Activated T-cell treated with anti-CD3 and anti-CD28 coated beads for 24 hours (primary cell): ENCODE measurements at regions not wholly inside any gene's neighbourhood (a gene's known extent, or its start where the extent isn't known, plus 50 kb on each side); places are given as distances from the start of the nearest gene placed in this dataset.
"Not testable (repeated sequence)": the region's sequence is repeated elsewhere in the genome, so short reads cannot be mapped to it uniquely, and the experiment has no call there.

Source experiments
- DNase-seq: peaks from one replicate; pipeline ENCODE4 v3.0.0-alpha.2; 2020; ENCODE audit warnings: low read depth

DNA sequence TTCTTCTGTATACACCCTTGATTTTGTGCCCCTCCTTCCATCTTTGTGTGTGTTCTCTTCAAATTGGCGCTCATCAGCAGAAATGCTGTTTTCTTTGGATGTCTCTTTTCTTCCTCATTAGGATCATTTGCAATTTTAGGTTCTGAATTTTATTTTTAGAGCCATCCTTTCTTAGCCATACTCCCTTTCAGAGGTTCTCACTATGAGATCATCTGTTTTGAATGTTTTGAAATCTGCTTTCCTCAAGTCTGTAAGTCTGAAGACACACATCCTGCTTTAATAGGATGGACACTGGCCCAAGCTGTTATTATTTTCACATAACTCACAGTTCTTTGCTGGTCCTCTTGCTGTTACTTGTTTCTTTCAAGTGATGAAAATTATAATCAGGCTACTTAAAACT is 124.8 kb downstream of the BDH1 start:
- no peak for DNase-seq

DNA sequence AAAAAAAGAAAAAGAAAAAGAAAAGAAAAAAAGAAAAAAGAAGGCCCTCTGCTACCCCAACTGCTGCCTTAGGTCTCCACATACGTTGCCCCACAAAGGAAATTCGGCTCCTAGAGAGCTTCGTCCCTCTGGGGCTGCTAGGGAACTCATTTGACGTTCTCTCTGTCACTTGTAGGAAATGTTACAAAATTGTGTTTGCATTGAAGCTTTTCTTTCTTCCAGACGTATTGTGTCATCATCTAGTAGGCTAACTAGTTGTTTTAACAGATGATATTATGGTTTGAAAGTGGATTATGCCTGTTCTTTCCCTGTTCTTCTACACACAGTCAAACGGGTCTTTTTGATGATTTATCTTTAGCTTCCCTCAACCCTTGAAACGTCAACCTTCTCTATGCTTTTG is 125.3 kb downstream of the BDH1 start:
- DNase-seq, result no peak

DNA sequence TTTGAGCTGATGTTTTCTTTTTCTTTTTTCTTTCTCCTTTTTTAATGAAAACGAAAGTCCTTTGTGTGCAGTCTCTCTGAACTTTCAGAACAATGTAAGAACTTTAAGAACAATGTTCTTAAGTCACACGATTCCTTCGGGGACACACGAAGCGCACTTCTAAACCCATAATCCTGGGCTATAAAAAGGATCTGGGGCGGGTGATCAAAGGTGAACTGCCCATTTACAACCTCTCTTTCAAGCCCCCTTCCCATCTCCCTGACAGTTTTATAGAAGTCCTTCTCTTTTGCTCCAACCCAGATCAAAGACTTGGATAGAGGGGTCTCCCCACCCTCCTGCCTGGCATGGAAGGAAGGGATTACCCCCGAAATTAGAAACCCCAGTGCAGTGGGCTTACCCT is 126.8 kb downstream of the BDH1 start:
- DNase-seq, result no peak

DNA sequence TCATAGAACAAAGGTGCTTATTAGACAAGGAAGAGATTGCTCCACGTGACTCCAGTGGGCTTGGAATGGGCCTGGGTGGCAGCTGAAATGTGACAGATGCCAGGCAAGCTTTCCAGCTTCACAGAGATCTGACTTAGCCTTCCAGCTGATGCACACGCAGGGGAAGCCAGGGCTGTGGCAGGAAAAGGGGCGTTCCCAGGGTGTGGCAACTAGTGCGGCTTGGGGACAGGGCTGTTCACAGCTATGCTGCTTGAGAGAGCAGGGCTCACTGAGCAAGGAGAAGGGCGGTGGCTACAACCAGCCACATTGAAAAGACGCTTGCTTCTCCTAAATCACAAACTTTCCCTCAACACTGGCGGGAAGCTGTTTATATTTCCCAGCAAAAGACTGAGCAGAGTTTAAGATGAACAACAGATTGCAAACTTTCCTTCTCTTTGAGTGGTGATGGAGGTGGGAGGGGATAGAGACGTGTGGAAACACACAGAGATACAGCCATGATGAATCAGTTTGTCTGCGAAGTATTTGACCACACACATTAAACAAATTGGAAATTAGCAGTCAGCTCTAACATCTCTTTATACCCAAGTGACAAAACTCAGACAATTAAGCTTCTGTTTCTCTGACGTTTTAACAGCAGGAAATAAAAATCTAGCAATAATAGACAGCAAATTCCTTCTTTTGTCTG is 127.5 kb downstream of the BDH1 start:
- peak; percentile 39 for DNase-seq

DNA sequence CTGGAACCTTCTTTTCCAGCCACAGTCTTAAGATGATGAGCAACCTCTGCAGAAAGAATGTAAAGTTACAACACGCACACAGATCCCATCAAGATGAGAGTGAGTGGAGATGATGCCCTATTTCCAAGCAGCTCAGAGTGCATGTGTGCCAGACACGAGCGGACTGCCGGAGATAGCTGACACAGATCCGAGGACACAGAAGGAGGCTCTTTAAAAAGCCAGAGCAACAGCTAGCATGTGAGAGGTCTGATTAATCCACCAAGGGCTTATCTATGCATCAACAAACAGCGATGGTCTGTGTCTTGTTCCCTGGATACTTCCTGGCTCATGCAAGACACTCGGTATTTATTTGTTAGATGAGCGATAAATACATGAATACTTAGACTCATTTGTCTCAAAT is 128.6 kb upstream of the DLG1 start:
- DNase-seq, result no peak

DNA sequence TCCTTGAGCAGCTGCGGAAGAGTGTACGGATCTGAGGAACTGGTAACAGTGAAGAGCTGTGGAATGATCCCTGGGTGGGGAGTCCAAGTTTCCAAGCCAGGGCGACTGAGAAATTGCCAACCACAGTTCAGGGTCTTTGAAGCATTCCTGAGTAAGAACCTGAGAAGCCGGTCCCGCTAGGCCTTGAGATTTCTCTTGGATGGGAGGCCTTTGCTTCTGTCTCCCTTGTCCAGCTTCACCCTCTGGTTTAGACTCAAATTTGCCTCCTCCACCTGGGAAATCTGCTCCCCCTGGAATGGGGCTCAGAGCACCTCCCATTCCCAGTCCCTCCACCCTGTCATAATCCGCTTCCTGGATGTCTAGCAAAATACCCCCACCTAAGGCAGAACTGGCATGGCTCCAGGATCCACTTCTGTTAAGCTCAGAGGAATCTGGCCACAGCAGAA is 127.7 kb upstream of the DLG1 start:
- no peak for DNase-seq

DNA sequence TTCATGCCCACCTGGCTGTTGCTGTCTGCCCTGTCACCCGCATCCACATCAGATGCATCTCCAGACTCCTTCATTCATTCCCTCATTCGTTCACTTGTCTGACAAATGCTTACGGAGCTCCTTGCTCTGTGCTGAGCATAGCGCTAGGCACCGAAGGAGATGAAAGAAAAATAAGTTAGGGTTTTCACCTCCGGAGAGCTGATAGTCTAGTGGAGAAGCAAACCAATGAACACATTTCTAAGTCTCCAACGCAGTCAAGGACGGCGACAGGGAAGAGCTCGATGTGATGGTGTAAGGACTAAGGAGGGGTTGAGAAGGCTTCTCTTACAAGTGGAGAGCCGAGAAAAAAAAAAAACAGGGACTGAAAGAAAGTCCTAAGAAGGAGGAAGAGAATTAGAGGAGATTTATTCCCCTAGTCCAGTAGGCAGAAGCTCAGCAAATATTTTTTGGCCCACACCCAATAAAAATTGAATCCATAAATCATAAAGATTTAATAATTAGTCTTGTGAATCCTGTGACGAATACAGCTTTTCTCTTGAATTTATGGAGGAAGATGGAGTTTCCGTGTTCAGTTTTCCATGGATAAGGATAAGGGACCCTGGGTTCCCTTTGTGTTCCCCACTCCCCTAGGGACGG is 127.2 kb upstream of the DLG1 start:
- no peak for DNase-seq

DNA sequence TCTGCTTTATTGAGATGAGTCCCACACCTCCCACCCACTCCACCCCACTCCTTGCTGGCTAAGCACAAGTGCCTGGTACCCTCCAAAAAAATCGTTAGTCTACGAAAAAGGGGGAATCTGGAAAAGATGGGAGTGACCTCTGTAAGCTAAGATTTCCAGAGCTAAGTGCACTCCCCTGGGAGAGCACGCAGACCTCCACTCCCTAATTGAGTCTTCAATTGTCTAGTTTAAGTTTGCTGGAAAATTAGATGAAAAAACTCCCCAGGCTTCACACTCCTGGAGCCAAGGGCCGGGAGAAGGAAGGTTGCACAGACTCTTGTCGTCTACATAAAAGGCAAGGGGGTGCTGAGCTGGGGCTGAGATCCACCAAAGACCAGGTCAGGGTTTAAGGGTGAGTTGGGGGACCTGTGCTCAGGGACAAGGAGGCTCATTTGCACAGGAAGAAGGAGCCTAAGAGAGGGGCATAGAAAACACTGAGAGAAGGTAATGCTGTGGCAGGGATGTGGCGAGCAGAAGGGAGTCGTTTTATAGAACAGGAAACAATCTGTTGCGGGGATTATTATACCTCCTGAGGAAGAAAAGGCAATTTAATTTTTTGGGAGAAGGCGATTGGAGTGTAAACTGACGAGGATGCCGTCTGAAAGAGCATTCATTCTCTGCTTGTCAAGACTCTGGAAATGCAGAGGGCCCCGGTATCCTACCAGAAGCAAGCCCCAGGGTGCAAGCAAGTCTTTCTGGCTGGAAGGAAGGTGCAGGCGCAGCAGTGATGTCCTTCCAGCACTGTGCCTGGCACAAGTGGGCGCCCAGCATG is 126.5 kb upstream of the DLG1 start:
- DNase-seq, result no peak

DNA sequence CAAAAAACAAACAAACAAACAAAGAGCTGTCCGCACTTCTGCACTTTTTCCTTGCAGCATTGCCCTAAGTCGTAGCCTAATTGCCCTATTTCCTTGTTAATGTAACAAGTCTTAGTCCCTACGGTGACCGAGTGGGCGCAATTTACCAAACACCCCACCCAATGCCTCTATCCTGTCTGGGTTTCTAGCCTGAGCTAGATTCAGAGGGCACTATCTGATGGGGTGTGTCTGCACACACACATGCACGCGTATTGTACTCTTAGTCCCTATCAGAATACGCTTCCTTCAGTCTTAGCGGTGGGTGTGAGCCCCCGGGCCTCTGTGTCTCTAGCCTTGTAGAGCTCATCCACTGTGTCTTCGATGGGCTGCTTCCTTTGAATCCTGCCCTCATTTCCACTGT is 125.9 kb upstream of the DLG1 start:
- no peak for DNase-seq

DNA sequence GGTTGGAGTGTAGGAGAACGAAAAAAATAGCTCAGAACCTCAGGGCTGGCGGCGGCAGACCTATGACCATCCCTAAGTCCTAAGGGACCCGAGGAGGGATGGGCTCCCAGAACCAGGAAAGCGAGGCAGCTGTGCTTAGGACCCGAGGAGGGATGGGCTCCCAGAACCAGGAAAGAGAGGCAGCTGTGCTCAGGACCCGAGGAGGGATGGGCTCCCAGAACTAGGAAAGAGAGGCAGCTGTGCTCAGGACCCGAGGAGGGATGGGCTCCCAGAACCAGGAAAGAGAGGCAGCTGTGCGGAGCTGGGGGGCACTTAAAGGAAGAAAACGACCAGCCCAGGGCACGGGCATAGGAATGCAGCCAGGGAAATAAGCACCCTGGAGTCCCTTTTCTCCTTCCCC is 125.0 kb upstream of the DLG1 start:
- no peak for DNase-seq

DNA sequence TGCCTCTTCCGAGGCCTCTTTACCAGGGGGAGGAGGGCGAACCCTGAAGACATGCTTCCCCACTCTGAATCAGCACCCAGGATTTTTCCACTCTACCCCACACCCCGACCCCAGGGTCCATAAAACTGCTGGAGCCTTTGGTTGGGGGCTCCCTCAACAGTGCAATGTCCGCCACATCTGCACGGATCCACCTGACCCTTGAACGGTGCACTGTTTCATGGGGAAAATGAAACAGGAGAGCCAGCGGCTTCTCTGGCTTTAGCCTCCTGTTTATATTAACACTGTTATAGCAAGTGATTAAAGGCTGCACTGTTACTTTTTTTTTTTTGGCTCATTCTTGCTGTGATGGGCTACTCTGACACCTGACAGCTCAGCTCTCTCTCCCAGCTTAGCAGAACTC is 124.1 kb upstream of the DLG1 start:
- DNase-seq, result no peak

DNA sequence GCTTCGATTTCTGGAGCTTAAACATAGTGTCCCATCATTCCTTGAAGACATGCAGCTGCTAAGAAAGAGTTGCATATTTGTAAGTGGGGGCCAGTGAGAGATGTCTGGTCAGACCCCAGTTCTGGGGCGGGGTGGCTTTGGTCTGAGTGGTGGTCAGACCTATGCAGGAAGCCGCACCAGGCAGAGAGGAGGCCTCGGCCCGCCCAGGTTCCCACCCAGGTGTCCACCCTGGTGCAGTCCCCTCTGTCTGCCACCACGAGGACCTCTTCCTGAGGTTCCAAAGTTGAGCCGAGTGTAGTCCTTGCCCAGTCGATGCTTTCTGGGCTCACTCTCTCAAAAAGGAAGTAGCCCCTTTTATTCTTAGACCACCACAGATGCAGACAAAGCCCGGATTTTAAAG is 122.6 kb upstream of the DLG1 start:
- no peak for DNase-seq

DNA sequence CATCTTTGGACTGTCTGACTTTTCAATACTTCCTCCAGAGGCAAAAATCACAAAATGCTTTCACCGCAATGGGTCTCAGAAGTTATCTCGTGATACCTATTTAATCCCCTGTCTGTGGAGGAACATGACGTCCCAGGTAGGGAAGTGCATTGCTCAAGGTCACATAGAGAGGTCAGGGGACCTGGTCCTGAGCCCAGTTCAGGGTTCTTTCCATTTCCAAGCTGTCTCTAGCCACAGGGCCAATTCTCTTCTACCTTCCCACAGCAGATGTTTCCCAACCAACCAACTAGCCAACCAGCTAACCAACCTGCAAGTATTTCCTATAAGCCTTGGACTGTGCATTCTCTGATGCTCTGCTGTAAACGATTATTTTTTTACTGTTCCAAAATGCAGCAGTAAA is 122.2 kb upstream of the DLG1 start:
- no peak for DNase-seq

DNA sequence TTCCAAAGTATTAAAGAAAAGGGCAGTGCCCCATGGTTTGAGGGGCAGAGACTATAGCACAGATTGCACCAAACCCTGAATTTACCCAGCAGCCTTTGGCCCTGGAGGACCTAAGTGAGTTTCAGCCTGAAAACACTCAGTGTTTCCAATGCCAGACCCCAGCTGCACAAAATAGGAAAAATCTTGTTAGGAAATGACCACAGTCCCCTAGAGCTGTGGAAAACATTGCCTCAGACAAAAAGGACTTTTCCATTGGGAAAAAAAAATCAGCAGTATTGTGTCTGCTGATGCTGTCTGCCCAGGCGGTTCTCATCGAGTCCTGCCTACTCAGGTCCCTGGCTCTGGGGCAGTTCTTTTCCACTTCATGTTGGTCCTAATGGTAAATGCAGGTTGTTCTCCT is 121.7 kb upstream of the DLG1 start:
- DNase-seq, result no peak

DNA sequence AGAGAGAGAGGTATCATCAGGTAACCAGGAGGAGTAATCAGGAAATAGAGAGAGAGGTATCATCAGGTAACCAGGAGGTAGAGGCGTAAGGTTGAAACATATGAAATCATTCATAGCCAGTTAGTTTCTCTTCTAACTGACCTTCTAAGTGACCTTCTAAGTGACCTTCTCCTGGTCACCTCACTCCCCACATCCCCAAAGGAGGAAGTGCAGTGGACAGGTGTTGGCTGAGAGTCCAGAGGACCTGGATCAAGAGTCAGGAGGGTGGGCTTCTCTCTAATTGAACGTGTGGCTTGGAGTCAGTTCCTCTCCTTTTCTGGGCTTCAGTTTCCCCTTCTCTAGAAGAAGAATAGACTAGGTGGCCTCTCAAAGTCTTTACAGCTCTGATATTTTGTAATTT is 121.3 kb upstream of the DLG1 start:
- no peak for DNase-seq

DNA sequence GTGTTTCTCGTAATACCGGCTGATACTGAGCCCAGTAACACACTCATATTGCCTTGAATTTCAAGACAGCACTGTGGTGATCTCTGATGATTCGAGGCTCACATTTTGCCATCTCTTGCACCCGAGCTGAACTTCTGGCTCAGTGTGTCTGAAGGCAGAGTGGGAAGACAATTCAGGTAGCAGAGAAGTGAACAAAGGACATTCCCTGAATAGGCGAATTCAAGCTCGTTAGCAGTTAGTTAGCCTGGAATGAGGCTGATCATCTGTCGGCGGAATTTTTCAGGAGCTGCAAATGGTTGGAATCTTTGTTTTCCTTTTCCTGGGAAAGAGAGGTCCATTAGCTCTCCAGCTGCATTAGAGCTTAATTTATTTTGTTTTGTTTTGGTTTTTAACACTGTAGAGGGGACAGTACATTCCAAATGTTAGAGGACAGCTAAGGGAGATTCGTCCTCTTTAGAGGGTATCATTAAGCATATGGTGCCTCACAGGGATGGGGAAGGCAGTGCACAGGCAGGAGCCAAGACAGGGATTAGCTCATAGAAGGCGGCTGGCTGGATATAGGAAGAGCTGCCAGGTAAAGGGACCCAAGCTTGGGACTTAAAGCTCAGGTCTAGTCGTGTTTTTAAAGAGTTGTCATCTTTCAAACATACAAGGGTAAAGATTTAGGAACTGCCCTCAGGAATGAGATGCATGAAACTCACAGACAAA is 119.7 kb upstream of the DLG1 start:
- no peak for DNase-seq

DNA sequence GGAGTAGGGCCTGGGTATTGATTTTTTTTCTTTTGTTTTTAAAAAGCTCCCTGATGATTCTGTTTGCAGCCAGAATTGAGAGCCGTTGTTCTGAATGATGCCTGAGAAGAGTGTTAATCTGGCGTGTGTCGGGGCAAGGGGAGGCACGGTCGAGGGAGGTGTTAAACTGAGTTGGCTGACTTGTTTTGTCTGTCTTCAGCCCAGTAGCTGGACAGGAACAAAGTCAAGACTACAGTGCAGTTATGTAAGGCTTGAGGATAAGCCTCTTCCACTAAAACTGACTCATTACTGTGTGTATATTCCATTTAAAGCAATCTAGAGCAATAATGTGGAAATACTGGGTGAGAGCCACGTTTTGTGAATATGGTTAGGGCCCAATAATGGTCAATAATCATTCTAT is 119.0 kb upstream of the DLG1 start:
- no peak for DNase-seq

DNA sequence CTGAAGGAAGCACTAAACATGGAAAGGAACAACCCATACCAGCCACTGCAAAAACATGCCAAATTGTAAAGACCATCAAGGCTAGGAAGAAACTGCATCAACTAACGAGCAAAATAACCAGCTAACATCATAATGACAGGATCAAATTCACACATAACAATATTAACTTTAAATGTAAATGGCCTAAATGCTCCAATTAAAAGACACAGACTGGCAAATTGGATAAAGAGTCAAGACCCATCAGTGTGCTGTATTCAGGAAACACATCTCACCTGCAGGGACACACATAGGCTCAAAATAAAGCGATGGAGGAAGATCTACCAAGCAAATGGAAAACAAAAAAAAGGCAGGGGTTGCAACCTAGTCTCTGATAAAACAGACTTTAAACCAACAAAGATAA is 113.5 kb upstream of the DLG1 start:
- DNase-seq, result not testable (repeated sequence)

DNA sequence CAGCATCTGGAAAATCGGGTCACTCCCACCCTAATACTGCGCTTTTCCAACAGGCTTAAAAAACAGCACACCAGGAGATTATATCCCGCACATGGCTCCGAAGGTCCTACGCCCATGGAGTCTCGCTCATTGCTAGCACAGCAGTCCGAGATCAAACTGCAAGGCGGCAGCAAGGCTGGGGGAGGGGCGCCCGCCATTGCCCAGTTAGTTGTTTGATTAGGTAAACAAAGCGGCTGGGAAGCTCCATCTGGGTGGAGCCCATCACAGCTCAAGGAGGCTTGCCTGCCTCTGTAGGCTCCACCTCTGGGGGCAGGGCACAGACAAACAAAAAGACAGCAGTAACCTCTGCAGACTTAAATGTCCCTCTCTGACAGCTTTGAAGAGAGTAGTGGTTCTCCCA is 111.8 kb upstream of the DLG1 start:
- not testable (repeated sequence) for DNase-seq

DNA sequence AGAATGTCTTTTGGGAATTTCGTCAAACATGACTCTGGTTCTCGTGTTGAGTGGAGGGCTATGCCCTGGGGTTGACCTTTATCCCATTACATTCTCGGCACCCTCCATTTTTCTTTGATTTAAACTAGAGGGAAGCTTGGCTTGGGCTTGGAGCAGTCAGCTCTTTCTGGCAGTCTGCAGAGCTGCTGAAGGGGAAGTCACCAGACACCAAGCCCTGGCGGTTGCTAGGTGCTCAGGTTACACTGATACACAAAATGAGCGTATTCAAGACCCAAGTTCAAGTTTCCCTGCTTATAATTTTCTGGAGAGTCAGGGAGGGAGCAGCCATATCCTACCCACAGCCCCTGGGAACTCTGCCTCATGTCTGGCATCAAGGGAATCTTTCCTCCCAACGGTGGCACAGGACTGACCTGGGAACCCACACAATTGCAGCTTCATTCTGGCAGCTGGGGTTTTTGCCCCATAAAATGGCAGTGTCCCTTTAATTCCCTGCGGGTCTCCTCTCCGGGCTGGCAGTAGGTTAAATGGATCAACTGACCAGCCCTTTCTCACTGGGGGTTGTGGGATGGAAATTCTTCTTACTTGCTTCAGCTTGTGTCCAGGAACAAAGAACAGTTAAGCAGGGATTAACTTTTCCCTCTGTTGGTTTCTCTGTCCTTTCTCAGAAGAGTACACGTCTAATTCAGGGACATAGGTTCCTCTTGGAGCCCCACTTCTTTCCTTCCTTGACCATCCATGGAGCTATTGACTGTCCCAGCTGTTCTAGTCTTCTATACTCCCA is 110.0 kb upstream of the DLG1 start:
- DNase-seq, result no peak

DNA sequence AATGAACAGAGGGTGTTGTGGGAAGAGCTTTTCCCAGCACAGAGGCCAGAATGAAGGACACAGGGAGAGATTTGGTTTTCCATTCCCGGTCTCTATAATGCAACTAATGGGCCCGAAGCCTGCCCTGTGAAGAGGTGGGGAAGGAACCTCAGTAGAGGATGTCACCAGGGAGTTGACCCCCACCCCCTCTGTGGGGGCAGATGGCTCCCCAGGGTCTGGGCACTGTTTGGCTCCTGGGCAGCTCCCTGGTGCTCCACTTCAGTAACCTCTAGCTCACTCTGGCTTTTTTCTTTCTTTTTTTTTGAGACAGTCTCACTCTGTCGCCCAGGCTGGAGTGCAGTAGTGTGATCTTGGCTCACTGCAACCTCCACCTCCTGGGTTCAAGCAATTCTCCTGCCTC is 109.1 kb upstream of the DLG1 start:
- DNase-seq, result no peak

DNA sequence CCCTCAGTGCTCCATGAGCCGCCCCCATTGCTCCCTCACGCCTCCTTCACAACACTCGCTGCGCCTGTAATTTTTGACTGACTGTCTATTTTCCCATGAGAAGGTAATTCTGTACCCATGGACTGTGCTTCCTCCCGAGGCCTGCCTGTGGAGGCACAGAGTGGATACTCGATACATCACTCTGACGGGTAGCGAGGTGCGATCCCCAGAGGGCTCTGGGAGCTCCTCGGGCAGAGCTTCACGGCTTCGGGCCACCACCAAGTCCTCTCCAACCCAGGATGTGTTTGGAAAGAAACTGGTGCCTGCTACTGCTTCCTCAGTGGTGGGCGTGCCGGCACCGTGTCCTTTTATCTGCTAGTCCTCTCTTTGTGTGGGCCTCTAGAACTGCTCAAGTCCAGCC is 108.6 kb upstream of the DLG1 start:
- DNase-seq, result no peak
